HEK293 (cell line): ENCODE measurements at regions not wholly inside any gene's neighbourhood (a gene's known extent, or its start where the extent isn't known, plus 50 kb on each side); places are given as distances from the start of the nearest gene placed in this dataset.

Experiments used
- PBX3 ChIP-seq: sonication (generic); formaldehyde crosslinking; IDR thresholded peaks from 2 replicates; pipeline ENCODE4 v1.8.1; 2022; ENCODE audit warnings: mild to moderate bottlenecking, moderate library complexity, missing genetic modification reagents
- PRDM6 ChIP-seq: fragments of 450-650 bp; formaldehyde crosslinking; IDR thresholded peaks from 2 replicates; pipeline ENCODE4 v1.5.1; 2017; ENCODE audit warnings: missing biosample characterization, missing genetic modification characterization

- TF ChIP-seq PRDM6 (tag by site-specific recombination), result no peak
- TF ChIP-seq PBX3 (CRISPR knock-in tag), result no peak
Measured at GRCh38 chr2:42864222-42864621, 71.8 kb upstream of the HAAO start.
